ENCODE measurements at regions not wholly inside any gene's neighbourhood (a gene's known extent, or its start where the extent isn't known, plus 50 kb on each side); places are given as distances from the start of the nearest gene placed in this dataset.

DNA sequence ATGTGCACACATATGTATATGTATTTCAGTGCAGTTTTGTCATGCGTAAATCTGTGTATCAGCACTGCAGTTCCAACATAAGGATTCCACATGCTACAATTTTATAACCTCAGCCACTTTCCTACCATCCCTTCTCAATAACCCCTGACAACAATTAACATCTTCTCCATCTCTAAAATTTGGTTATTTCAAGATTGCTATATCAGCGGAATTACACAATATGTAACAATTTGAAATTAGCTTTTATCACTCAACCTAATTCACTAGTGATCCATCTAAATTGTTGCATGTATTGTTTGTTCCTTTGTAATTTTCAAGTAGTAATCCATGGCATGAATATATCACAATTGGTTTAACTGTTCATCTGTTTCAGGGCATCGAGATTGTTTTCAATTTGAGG, 511.3 kb downstream of the HAO1 start:
- DNase-seq: no peak

DNA sequence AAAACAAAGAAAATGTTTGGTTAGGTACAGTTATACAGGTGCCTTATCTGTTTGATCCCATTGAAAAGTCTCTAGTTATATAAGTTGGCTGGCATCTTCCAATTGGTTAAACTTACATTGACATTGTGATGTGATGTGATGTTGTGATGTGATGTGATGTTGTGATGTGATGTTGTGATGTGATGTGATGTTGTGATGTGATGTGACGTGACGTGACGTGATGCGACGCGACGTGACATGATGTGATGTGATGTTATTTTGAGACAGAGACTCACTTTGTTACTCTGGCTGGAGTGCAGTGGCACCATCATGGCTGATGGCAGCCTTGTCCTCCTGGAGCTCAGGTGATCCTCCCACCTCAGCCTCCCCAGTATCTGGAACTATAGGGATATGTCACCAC, 507.6 kb downstream of the HAO1 start:
- no peak for DNase-seq

DNA sequence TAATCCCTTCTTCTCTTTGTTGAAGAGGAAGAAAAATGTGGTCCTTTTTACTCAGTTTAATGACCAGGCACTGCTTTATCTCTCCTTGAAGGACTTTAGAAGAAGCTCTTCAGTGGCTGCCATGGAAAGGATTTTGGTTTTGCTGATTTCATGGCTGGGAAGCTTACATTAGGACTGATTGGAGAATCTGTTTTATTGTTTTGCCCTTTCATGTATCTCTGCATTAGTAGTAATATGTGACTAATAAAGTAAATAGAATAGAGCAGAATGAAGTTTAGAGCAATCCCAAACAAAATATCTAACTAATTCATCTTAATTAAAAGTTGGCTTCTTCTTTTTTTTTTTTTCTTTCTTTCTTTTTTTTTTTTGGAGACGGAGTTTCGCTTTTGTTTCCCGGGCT, 502.9 kb downstream of the HAO1 start:
- no peak for DNase-seq

DNA sequence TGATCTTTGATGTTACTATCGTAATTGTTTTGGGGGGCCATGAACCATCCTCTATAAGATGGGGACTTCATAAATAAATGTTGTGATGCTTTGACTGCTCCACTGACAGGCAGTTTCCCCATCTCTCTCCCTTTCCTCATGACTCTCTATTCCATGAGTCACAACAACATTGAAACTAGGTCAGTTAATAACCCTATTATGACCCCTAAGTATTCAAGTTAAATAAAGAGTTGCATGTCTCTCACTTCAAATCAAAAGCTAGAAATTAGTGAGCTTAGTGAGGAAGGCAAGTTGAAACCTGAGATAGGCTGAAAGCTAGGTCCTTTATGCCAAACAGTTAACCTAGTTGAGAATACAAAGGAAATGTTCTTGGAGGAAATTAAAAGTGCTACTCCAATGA, 491.0 kb downstream of the HAO1 start:
- DNase-seq: no peak

DNA sequence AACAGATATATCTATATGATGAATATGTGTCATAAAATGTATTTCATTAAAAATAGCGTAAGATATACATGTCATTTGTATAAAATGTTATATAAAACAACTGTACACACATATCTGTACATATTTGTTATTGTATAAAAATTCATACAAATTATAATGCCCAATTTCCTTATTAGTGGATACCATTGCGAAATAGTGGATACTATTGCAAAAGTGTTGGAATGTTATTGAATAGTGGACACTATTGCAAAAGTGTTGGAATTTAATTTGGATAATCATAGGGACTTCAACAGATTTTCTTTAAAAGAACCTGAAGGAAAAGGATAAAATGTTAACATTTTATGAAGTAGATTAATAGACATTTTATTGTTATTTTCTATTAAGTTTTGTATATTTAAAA, 487.4 kb downstream of the HAO1 start:
- no peak for DNase-seq

DNA sequence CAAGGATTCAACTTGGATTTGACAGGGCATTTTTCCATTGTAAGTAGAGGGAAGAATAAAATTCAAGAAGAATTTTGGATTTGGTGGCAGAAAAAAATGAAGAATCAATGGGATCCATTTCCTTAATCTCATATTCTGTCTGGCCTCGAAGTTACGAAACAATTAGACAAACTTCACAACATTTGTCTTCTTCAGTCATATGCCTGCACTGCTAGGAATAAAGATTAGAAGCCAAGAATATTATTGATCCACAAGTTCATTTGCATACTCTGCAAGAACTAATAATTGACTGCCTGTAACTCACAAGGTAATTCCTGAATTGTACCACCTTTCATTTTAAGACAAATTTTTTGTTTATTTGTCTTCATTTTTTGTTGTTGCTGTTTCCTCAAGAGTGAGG, 486.2 kb downstream of the HAO1 start:
- DNase-seq: no peak

DNA sequence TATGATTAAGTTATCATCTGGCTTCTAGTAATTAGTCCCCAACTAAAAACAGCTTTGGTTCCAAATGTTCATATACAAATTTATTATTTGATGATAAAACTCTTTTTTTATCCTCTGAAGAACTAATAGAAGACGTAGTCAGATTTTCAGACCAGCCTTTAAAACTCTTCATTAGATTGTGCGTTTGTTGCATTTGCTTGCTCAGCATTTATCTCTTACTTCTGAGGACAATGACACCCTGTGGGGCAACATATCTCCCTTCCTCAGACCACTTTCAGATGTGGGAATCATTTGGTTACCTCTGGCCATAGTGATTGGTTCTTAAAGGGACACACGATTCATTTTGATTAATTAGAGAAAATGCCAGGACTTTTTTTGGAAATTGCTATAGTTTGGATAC, 481.8 kb downstream of the HAO1 start:
- no peak for DNase-seq

DNA sequence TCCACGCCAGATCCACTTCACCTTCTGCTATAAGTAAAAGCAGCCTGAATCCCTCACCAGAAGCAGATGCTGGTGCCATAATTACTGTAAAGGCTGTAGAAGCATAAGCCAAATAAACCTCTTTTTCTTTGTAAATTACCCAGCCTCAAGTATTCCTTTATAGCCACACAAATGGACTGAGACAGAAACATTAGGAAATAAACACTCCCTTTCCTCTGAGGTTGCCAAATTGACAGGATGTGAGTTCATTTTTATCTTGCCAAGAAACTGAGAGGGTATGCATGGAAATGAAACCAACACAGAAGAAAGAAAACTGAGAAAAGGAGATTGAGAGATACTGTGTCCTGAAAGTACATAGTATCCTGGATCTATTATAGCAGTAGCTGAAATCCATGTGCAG, 481.2 kb downstream of the HAO1 start:
- no peak for DNase-seq

DNA sequence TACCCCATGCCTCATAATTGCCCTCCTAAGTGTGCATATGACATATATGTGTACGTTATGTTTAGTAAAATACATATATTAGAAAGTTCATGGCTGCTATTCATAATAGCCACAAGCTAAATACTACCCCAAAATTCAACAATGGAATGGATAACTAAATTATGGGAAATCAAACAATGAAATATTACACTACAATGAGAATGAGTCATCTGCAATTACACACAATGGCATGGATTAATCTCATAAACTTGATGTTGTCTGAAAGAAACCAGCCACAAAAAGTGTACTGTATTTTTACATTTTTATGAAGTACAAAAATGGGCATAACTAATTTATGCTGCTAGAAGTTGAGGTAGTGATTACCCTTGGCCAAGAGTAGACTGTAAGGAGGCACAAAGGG, 477.0 kb downstream of the HAO1 start:
- no peak for DNase-seq

DNA sequence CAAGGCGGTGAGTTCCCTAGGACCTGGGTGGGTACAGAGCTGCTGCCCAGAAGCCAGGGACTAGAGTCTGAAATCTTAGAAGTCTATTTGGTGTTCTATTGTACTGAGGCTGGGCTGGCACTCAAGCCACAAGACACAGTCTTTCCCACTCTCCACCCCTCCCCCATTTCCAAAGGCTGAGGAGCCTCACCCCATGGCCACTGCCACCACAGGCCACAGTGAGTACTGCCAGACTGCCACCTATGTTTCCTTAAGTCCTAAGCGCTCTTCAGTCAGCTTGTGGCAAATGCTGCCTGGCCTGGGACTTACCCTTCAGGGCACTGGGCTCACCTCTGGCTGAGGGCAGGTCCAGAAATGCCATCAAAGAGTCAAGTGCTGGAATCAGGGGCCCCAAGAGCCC, 469.3 kb downstream of the HAO1 start:
- no peak for DNase-seq

DNA sequence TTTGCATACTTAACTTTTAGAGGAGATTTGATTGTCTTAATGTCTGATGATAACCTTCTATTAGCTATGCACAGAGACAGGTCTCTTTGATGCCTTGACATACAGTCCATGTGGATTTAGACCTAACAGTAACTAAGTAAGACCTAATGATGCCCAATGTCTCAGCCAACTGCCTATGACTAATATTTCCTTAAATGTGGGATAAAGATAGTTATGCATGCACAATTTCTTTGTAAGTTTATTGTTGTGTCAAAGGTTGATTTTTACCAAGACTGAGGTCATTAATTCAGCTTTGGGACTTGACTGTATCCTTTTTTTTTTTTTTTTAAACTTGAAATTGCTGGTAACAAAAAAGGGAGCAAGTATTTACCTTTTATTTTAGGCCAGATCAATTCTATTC, 450.0 kb downstream of the HAO1 start:
- no peak for DNase-seq

DNA sequence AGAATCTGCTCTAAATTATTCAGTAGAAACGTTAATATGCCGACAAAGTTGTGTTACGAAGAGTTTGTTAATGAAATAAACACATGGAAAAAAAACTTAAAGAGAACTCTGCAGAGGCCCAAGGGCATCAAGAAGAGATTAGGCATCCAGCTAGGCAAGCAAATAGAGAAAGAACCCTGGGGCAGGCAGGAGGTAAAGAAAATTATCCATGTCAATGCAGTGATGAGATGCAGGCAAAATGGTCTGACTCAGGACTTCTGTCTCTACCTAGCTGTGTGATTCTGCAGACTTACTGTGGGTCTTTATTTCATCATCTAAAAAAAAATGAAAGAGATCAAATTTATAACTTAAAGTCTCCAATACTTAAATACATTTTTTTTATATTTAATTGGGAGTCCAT, 448.0 kb downstream of the HAO1 start:
- DNase-seq: no peak

DNA sequence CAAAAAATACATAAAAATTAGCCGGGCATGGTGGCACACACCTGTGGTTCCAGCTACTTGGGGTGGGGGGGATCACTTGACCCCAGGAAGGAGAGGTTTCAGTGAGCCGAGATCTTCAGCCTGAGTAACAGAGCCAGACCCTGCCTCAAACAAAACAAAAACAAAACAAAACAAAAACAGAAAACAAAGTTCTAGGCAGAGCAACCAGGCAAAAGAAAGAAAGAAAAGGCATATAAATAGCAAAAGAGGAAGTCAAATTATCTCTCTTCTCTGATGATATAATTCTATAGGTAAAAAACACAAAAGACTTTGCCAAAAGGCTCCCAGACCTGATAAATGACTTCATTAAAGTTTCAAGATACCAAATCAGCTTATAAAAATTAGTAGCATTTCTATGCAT, 446.9 kb downstream of the HAO1 start:
- no peak for DNase-seq

DNA sequence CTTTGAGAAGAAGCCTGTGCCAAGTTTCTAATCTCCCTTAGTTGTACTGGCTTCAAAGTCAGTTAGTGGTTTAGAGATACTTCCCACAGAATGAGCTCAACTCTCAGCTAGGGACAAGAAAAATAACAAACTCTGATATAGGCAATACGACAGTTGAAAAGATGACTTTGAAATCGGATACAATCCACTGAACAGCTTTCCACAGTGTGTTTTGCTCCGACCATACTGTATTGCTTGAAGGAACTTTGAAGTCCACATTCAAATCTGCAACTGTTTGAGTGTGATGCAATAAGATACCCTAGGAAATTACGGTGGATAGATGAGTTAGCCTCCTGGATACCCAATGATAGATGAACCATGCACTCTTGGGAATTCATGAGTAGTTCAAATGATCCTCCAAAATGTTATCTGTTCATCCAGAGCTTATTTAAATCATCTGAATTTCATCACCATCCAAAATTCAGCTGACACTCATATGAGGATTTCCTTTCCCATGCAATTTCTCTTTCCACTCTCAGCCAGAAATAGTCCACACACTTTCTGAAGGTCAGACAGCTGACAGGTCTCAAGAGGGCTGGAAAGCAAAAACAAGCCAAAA, 443.8 kb downstream of the HAO1 start:
- no peak for DNase-seq

DNA sequence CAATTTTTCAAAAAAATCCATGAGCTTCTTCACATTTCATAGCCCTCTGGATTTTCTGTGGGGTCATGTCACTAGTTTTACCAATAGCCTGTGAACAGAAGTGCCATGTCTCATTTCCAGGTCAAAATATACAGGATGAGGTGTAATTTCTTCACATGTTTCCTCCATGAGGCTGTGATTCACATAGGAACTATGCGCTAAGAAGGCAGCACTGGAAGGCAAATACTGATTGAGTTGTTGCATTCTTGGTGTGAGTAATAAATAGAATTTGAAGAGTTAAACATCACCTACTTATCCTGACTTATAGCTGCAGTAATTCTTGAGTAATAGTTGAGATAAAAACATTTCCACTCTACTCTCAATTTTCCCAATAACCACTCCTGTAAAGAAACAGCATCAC, 442.3 kb downstream of the HAO1 start:
- DNase-seq: no peak

DNA sequence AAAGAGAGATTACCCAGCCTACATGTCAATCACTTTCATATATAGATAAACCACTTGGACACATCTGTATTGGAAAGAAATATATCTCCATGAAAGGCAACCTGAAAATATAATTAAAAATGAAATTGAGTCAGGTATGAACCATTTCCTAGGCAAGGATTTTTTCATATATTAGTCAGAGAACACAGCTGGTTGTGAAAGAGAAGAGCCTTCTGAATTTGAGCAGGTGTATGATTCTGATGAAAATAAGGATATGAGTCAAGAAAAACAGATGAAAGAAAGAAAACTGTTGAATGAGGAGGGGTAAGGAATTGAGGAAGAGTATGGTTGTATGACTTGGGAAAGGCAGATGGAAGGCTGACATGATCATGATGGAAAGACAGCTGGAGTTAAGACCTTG, 441.1 kb downstream of the HAO1 start:
- no peak for DNase-seq

DNA sequence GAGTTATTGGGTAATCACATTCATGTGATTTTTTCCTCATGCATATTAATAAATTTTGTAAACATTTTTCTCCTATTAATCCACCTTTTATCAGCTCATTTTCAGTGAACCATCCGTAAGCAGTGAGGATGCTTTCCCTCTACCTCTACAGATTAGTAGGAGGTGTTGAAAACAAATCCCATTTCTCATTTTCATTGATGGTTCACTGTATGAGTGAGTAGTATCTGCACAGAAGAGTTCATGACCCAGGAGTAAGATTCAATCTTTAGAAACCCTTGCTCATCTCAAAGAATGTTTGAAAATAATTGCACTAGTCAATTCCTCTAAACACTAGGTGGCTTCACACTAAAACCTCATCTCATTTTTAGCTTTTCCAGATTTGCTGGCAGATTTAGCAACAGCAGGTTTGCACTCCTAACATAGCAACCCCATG, 440.0 kb downstream of the HAO1 start:
- no peak for DNase-seq

DNA sequence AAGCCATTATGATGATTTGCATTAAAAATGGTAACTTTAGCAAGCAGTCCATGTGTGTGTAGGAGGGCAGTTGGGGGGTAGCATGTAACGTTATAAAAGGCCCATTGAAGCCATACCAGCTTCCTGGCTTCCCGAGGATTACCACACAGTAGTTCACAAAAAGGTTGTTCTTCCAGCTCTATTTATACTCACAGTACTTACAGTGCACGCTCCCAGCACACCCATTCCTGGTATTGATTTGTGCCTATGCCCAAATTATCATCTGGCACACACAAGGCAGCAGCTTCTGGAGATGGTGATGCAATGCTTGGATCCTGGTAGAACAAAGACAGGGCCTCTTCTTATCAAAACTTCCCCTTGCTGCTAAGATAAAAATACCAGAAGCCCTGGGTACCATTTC, 436.8 kb downstream of the HAO1 start:
- no peak for DNase-seq

DNA sequence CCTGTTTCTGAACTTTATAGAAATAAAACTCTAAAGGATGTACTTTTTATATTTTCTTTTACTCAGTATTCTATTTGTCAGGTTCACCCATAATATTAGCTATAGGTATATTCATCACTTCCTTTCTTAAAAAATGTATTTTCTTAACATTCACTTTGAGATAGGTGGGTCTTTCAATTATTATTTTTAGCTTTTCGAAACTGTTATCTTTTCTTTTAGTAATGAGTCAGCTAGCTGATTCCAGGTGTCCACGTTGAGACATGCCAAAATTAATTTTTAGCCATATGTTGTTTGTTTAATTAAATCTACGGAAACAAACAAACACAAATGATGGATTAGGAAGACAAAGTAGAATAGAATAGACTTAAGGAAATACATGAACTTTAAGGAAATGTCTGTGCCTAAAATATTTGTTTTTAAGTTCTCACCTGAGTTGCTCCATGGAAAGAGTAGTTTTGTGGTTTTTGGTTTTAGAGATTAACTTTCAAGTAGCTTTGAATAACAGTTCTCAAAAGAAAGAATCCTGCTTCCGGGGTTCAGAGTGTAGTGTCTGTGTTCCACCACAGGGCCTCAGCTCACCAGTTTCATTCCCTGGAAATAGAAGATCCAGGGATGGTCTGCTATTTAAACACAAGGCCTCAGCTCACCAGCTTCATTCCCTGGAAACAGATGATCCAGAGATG, 435.0 kb downstream of the HAO1 start:
- no peak for DNase-seq

DNA sequence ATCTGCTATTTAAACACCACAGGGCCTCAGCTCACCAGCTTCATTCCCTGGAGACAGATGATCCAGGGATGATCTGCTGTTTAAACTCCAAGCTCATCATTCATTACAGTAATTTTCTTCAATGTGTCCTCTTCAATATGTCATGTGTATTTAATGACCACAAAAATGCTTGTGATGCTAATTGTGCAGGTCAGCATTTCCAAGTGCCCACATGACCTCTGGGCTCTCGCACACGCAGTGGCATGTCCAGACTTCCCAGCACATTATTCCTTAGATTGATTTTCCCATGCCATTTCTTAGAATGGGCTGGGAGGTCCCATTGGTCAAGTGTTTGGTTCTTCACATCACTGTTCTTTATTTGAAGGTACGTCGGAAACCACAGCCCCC, 434.4 kb downstream of the HAO1 start:
- DNase-seq: no peak

DNA sequence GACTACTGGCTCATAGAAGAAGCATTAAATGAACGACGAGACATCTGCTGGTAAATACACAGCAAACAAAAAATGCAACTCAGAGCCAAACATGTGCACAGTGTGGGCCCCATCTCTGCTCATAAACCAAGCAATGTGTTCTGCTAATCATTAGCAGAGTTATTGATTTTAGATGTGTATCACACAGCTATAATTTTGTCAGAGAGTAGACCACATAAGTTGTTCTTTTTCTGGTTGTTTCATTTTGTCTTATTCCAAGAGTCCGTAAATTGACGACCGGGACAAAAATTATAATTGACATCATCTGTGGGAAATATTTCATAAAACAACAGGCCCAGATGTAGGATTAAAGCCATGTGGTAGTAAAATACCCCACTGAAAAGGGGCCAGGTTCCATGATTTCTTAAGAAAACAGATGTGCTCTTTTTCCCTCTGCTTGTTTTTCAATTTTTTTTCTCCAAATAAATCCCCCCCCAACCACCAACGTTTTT, 423.6 kb downstream of the HAO1 start:
- DNase-seq: no peak

DNA sequence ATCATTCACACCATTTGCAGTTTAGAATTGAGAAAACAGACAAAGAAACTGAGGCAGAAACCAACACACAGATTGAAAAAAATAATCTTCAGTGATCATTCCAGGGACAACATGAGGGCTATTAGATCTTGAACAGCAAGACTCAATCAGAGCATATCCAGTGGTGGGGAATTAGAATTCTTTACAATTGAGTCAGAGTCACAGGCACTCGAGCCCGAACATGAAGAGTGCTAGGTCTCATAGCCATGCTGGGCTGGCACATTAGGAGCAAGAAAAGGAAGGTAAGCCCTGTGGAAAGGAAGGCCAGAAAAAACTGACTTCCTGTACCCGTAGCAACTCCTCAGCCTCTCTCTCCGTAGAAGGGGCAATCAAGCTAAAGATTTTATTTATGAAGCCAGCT, 419.9 kb downstream of the HAO1 start:
- no peak for DNase-seq

DNA sequence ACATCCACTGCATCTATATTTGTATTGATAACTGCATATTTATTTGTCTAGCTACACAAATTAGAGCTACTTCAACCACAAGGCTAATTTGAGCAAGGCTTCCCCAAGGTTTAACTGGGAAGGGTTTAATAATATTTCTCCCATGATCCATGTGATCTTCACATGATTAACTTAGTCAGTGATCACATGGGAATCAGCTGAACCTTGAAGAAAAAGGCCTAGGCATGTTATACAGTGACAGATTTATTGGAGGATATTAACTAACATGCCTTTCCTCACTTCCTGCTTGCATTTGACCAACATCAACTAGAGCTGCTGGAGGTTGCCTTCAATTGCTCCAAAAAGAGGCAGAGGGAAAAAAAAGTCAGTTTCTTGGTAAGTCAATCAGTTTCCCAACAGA, 417.0 kb downstream of the HAO1 start:
- no peak for DNase-seq

DNA sequence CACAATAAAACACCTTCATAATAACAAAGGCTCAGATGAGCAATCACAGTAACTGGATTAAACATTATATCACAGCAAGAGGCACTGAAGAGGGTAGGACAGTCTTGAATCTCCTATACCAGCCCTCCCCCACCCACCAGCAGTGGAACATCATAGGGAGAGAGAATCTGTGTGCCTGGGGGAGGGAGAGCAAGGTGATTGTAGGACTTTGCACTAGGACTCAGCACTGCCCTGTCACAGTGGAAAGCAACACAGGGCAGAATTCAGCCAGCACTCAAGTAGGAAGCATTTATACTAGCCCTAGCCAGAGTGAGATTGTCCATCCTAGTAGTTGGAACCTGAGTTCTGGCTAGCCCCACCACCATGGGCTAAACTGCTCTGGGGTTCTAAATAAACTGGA, 400.2 kb downstream of the HAO1 start:
- no peak for DNase-seq

DNA sequence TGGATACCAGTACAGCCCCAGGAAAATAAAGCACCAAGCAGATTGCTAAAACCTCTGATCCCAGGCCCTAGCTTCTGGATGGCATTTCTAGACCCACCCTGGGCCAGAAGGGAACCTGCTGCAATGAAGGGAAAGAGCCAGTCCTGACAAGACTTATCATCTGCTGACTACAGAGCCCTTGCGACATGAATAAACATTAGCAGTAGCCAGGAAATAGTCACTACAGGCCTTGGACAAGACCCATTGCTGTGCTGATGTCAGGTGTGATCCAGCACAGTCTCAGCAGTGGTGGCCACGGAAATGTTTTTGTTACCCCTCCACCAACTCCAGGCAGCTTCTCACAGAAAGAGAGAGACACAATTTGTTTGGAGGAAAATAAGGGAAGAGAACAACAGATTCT, 399.3 kb downstream of the HAO1 start:
- no peak for DNase-seq

Data from CD4-positive, alpha-beta T cell treated with Interleukin-4 for 1 hour (primary cell).